Smooth muscle cell (in vitro differentiated cells): ENCODE measurements at regions not wholly inside any gene's neighbourhood (a gene's known extent, or its start where the extent isn't known, plus 50 kb on each side); places are given as distances from the start of the nearest gene placed in this dataset.

Source experiments
- DNase-seq: peaks from one replicate; lab custom pipeline; 2025; ENCODE audit not compliant: unreplicated experiment; lab: John Stamatoyannopoulos, UW
- H2AFZ ChIP-seq: fragments of 200-600 bp; sonication (generic); 2 replicates; pipeline ENCODE4 v1.6.0; 2016; ENCODE audit warnings: antibody characterized with exemption, low read depth, mild to moderate bottlenecking
- H3F3A ChIP-seq: fragments of 200-600 bp; sonication (generic); 2 replicates; pipeline ENCODE4 v1.6.0; 2017; ENCODE audit warnings: antibody characterized with exemption, low read depth
- H3K27ac ChIP-seq: fragments of 200-600 bp; sonication (generic); 2 replicates; pipeline ENCODE4 v1.5.1; 2016; ENCODE audit warnings: low read depth, mild to moderate bottlenecking
- H3K27me3 ChIP-seq: fragments of 200-600 bp; sonication (generic); 2 replicates; pipeline ENCODE4 v1.6.1; 2016; ENCODE audit warnings: low read depth, mild to moderate bottlenecking
- H3K36me3 ChIP-seq: fragments of 200-600 bp; sonication (generic); 2 replicates; pipeline ENCODE4 v1.5.1; 2016; ENCODE audit warnings: low read depth
- H3K4me1 ChIP-seq: fragments of 200-600 bp; sonication (generic); 2 replicates; pipeline ENCODE4 v1.5.1; 2016; ENCODE audit warnings: low read depth
- H3K4me2 ChIP-seq: fragments of 200-600 bp; sonication (generic); 2 replicates; pipeline ENCODE4 v1.6.0; 2016; ENCODE audit warnings: mild to moderate bottlenecking
- H3K4me3 ChIP-seq: fragments of 200-600 bp; sonication (generic); 2 replicates; pipeline ENCODE4 v1.5.1; 2016; ENCODE audit warnings: mild to moderate bottlenecking
- H3K79me2 ChIP-seq: fragments of 200-600 bp; sonication (generic); 2 replicates; pipeline ENCODE4 v1.6.0; 2016; ENCODE audit warnings: low read depth, mild to moderate bottlenecking
- H3K9ac ChIP-seq: fragments of 200-600 bp; sonication (generic); 2 replicates; pipeline ENCODE4 v1.6.0; 2016; ENCODE audit warnings: low read depth
- H3K9me3 ChIP-seq: fragments of 200-600 bp; sonication (generic); replicated peaks from 2 replicates; pipeline ENCODE4 v1.5.1; 2016; ENCODE audit warnings: low read depth
- H4K20me1 ChIP-seq: fragments of 200-600 bp; sonication (generic); 2 replicates; pipeline ENCODE4 v1.6.0; 2016; ENCODE audit warnings: low read depth
- WGBS: methylation state at CpG from one replicate; pipeline ENCODE4 v1.1.7; 2016; ENCODE audit warnings: low lambda C conversion rate; 5-methylcytosine and 5-hydroxymethylcytosine counted together
- TF ChIP-seq, protein P1 (sequence below): fragments of 200-600 bp; sonication (generic); IDR thresholded peaks from 2 replicates; pipeline ENCODE4 v1.5.1; 2017; ENCODE audit warnings: borderline replicate concordance, mild to moderate bottlenecking, antibody characterized with exemption; ENCODE audit not compliant: insufficient read depth, poor library complexity, severe bottlenecking

DNA sequence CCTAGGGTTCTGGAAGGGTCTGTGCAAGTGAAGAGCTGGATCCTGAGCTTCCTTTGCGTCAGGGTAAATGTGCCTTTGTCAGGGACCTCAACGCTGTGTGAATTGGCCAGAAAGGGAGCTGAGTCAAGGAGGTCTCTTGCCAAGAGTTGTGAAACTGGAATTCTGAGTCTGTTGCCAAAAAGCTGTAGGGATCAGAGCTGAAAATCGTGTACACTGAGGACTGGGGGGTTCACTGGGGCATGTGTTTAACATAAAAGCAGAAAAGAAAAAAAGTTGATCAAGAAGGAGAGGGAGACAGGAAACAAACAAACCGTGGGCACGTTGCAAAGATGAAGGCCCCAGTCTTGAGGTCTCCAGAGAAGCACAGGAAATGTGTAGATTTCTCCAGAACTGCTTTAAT lies 1081.5 kb downstream of the VRK1 start:
- no peak overlapping the region for H3K4me2 ChIP-seq
- H3K9me3 ChIP-seq = no peaks in the 10 kb centered on the region
- no peaks in the 10 kb centered on the region for H3K36me3 ChIP-seq
- no peak overlapping the region for H3K27ac ChIP-seq
- TF ChIP-seq, protein P1, sequence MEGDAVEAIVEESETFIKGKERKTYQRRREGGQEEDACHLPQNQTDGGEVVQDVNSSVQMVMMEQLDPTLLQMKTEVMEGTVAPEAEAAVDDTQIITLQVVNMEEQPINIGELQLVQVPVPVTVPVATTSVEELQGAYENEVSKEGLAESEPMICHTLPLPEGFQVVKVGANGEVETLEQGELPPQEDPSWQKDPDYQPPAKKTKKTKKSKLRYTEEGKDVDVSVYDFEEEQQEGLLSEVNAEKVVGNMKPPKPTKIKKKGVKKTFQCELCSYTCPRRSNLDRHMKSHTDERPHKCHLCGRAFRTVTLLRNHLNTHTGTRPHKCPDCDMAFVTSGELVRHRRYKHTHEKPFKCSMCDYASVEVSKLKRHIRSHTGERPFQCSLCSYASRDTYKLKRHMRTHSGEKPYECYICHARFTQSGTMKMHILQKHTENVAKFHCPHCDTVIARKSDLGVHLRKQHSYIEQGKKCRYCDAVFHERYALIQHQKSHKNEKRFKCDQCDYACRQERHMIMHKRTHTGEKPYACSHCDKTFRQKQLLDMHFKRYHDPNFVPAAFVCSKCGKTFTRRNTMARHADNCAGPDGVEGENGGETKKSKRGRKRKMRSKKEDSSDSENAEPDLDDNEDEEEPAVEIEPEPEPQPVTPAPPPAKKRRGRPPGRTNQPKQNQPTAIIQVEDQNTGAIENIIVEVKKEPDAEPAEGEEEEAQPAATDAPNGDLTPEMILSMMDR = no peak
- no peaks in the 10 kb centered on the region for H3K4me1 ChIP-seq
- DNase-seq = no peak
- no peaks in the 10 kb centered on the region for H3F3A ChIP-seq
- H3K9ac ChIP-seq = no peak overlapping the region
- H4K20me1 ChIP-seq = no peaks in the 10 kb centered on the region
- no peak overlapping the region for H2AFZ ChIP-seq
- WGBS = 88% methylated on average over 5 of the region's 5 CpGs
- no peaks in the 10 kb centered on the region for H3K79me2 ChIP-seq
- no peaks in the 10 kb centered on the region for H3K27me3 ChIP-seq
- no peak overlapping the region for H3K4me3 ChIP-seq

DNA sequence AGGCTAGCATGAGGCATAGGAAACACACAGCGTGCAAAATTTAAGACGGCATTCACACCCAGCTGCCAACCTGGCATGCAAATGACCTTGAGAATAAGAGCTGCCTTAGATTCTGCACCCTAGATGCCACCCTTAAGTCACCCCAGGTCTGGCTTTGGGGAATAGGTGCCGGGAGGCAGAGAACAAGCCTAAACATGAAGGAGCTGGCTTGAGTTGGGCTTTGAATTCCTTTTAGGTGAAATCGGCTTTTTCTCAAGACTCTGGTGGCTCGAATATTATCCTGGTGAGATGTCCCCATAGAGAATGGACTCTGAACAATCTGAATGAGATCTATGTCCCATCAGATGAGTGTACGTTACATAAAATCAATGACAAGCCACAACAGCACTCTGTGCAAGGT lies 1090.5 kb downstream of the VRK1 start:
- WGBS = 94% methylated on average over 6 of the region's 6 CpGs
- TF ChIP-seq, protein P1 = no peak
- no peak overlapping the region for H3K27ac ChIP-seq

DNA sequence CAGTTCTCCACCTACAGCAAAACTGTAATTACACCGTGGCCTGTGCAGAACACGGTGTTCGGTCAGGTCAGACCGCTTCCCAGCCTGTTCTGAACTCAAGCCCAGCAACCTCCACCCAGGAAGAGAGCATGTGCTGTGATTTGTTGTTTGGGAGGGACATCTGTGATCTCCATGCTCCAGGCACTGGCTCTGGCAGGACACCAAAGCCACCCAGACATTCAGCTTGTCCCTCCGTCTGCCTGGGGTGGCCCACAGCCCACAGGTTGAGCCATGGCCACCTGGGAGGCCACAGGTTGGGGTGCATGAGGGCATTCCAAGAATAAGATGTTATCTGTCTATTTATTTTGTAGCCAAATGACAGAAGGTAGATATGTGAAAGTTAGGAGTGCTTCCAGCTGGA lies 1091.1 kb downstream of the VRK1 start:
- Histone ChIP-seq H2AFZ (no peak overlapping the region), H3K4me3 (no peak overlapping the region), H3K4me2 (no peak overlapping the region), H4K20me1 (no peaks in the 10 kb centered on the region), H3K36me3 (no peaks in the 10 kb centered on the region), H3K27me3 (no peaks in the 10 kb centered on the region), H3F3A (no peaks in the 10 kb centered on the region), H3K4me1 (no peaks in the 10 kb centered on the region), H3K79me2 (no peaks in the 10 kb centered on the region), H3K9me3 (no peaks in the 10 kb centered on the region), H3K27ac (no peak overlapping the region), H3K9ac (no peak overlapping the region)
- no peak for DNase-seq
- TF ChIP-seq, protein P1 = no peak
- WGBS = 96% methylated on average over 5 of the region's 5 CpGs

More for the DNA sequence above, 1090.5 kb downstream of the VRK1 start:
- Histone ChIP-seq H3K36me3 (no peaks in the 10 kb centered on the region), H3K4me1 (no peaks in the 10 kb centered on the region), H3F3A (no peaks in the 10 kb centered on the region), H3K4me2 (no peak overlapping the region), H4K20me1 (no peaks in the 10 kb centered on the region), H3K9me3 (no peaks in the 10 kb centered on the region), H3K27me3 (no peaks in the 10 kb centered on the region), H3K4me3 (no peak overlapping the region), H3K9ac (no peak overlapping the region), H3K79me2 (no peaks in the 10 kb centered on the region), H2AFZ (no peak overlapping the region)
- DNase-seq = no peak

DNA sequence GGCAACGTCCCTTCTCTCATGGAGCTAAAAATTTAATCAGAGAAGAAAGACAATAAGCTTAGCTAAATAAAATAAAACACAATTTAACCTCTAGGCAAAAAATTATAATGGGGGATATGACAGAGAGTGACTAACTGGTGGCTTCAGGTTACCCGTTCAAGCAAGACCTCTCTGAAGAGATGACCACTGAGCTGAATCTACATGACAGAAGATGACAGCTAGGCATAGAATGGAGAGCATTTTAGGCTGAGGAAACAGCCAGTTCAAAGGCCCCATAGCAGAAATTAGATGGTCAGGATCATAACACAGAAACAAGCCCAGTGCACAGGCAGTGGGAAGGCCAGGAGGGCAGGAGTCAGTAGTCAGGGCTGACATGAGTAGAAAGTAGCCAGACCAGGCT lies 1094.3 kb downstream of the VRK1 start:
- Histone ChIP-seq H4K20me1 (no peaks in the 10 kb centered on the region), H3K4me2 (no peak overlapping the region), H3K36me3 (no peaks in the 10 kb centered on the region), H3K27me3 (no peaks in the 10 kb centered on the region), H3K4me3 (no peak overlapping the region), H2AFZ (no peak overlapping the region), H3K9ac (no peak overlapping the region), H3K4me1 (no peaks in the 10 kb centered on the region), H3F3A (no peaks in the 10 kb centered on the region), H3K9me3 (no peaks in the 10 kb centered on the region), H3K79me2 (no peaks in the 10 kb centered on the region), H3K27ac (no peak overlapping the region)
- TF ChIP-seq, protein P1 = no peak
- 84% methylated on average over 2 of the region's 2 CpGs for WGBS
- DNase-seq = no peak
